Cardiac fibroblast (primary cell): ENCODE measurements at regions not wholly inside any gene's neighbourhood (a gene's known extent, or its start where the extent isn't known, plus 50 kb on each side); places are given as distances from the start of the nearest gene placed in this dataset.
"Not testable (repeated sequence)": the region's sequence is repeated elsewhere in the genome, so short reads cannot be mapped to it uniquely, and the experiment has no call there.

Experiments
- DNase-seq, 2 donors: peaks; one replicate each; pipeline versions ENCODE4 v3.0.0 to v3.0.0-alpha.2; 2010; ENCODE audit warnings: low read depth in 2 of 2
- H3K4me3 ChIP-seq, 2 donors: replicated peaks in 1 of 2; 1 replicate in 1 of 2; 2 replicates in 1 of 2; pipeline ENCODE4 v1.5.1; 2011; ENCODE audit warnings: low read depth in 2 of 2, low read length in 2 of 2, mild to moderate bottlenecking in 2 of 2, moderate library complexity in 1 of 2
- TF ChIP-seq, protein P1 (sequence below): IDR thresholded peaks from one replicate; pipeline ENCODE4 v1.5.1; 2011; ENCODE audit warnings: low read depth, mild to moderate bottlenecking, low read length, inconsistent platforms

DNA sequence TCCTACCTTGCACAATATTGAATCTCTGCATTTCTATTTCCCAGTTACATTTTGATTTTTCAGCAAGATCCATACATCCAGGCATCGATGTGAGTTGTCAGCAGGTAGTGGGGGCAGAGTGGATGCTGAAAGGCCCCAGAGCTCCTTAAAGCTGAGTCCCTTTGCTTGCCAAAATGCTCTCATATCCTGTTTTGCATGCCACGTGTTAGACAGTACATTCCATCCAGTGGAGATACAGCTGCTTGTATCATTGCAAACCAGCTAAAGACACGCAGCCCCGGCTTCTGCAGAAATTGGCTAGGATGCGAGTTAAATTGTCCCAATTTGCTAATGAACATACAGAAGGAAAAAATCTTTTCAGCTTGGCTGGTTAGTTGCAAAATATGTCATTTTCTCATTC, 179.6 kb upstream of the MXRA5 start:
- H3K4me3 ChIP-seq = no peak overlapping the region
- TF ChIP-seq, protein P1, sequence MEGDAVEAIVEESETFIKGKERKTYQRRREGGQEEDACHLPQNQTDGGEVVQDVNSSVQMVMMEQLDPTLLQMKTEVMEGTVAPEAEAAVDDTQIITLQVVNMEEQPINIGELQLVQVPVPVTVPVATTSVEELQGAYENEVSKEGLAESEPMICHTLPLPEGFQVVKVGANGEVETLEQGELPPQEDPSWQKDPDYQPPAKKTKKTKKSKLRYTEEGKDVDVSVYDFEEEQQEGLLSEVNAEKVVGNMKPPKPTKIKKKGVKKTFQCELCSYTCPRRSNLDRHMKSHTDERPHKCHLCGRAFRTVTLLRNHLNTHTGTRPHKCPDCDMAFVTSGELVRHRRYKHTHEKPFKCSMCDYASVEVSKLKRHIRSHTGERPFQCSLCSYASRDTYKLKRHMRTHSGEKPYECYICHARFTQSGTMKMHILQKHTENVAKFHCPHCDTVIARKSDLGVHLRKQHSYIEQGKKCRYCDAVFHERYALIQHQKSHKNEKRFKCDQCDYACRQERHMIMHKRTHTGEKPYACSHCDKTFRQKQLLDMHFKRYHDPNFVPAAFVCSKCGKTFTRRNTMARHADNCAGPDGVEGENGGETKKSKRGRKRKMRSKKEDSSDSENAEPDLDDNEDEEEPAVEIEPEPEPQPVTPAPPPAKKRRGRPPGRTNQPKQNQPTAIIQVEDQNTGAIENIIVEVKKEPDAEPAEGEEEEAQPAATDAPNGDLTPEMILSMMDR = no peak
- peak; percentile 21 to 49 for DNase-seq

DNA sequence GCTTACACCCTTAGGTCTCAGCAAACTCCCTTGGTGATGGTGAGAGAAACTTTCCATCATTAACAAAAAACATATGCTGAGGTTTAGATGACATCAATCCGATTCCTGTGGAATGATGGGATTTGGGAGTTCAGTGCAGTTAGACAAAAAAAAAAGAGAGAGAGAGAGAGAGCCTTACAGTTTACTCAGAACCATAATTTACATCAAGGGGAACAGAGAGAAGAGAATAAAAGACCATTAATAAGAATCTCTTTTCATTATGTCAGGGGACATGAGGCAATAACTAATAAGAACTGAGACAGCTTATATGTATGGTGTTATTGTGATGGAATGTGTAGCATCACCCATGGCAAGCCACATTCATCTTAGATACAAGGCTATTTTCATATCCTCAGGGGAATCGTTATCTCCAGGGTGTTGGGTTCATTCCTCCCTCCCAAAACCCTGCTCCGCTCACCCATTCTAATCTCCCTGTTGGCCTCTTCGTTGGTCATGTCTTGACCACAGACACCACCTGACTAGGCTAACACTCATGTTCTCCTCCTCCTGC, 175.7 kb upstream of the MXRA5 start:
- TF ChIP-seq, protein P1 = no peak
- no peak overlapping the region for H3K4me3 ChIP-seq
- DNase-seq = peak; percentile 20 to 60

DNA sequence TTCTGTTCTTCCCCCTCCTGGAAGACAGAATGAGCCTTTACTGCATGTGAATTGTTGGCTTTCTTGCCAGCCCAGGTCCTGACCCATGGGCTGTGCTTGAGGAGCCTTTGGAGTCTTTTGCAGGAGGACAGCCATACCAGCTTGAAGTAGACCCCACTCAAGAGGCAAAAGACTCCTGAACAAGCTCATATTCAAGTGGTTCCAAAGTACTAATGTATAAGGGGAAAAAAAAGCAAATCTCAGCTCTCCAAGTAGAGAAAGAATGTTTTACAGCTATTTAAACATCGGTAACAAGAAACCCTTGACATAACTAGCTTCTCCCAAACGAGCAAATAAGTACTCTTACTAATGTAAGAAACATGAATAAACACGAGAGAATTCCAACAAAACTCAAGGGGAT, 174.9 kb upstream of the MXRA5 start:
- no peak overlapping the region for H3K4me3 ChIP-seq
- no peak for DNase-seq

DNA sequence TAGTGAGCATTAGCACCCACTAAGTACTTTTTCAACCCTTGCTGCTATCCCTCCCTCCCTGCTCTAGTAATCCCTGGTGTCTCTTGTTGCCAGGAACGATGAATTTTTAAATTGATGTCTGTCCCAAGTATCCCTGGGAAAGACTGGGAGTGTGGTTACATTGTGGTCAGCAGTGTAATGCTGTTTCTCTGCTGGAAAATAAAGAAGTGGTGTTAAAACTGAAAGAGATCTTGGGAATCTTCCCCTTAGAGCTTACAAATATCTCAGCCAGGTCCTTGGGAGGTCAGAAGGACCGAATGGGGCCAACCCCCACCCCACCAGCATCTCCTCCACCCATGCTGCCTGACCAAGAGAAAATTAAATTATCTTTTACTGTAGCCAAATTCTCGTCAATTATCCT, 174.5 kb upstream of the MXRA5 start:
- TF ChIP-seq, protein P1 = no peak
- peak in 1 of 2 donors; percentile 12 for DNase-seq

More for the DNA sequence above, 174.9 kb upstream of the MXRA5 start:
- TF ChIP-seq, protein P1 = no peak

DNA sequence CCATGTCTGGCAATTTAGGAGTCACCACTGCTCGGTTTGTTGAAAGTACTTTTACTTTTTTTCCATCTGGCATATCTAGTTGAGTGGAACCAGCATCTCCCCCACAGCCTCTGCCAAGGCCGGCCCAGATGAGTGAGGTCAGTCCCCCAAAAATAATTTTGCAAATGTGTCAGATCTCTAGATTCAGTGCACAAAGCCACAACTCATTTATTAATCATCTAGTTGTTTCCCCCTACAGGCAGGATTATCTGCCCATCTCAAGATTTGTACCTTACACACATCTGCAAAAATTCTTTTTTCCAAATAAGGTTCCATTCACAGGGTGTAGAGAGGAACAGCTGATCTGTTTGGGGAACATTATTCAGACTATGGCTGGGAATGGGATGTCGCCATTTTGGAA, 174.0 kb upstream of the MXRA5 start:
- TF ChIP-seq, protein P1 = no peak
- no peak overlapping the region for H3K4me3 ChIP-seq
- no peak for DNase-seq

More for the DNA sequence above, 174.5 kb upstream of the MXRA5 start:
- no peak overlapping the region for H3K4me3 ChIP-seq

DNA sequence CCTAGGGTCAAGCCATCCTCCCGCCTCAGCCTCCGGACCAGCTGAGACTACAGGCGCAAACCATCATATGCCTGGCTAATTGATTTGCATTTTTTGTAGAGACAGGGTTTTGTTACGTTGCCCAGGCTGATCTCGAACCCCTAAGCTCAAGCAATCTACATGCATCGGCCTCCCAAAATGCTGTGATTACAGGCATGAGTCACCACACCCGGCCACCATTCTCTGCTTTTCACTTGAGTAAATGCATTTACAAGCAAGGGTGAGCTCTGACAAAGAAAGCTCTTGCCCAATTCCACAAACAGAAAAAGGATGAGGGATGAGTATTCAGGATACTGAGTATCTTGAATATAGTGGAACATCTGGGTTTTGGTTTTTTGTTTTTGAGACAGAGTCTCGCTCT, 172.9 kb upstream of the MXRA5 start:
- not testable (repeated sequence) for H3K4me3 ChIP-seq
- peak; percentile 40 to 62 for DNase-seq

DNA sequence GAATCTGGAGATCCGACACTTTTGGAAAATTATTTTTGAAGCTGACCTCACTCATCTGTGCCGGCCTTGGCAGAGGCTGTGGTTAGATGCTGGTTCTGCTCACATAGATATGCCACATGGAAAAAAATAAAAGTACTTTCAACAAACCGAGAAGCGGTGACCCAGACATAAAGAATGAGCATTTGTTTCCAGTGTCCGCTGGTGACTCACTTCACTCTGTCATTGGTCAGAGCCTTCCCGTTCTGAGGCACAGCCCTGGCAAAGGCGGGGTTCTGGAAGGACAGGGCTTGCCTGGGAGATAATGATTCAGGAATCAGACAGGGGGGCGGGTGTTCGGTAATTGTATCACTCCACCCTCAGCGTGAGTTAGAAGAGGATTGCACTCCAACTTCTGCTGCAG, 172.4 kb upstream of the MXRA5 start:
- TF ChIP-seq, protein P1 = no peak
- DNase-seq = peak; percentile 83

More for the DNA sequence above, 172.4 kb upstream of the MXRA5 start:
- H3K4me3 ChIP-seq = no peak overlapping the region
